ENCODE measurements at regions not wholly inside any gene's neighbourhood (a gene's known extent, or its start where the extent isn't known, plus 50 kb on each side); places are given as distances from the start of the nearest gene placed in this dataset.

GRCh38 chr6:170131351-170131750 lies 159.5 kb downstream of the DLL1 start:
- H3K4me3 Mint-ChIP-seq: no peak overlapping the region
- H3K27me3 Mint-ChIP-seq (ENCODE audit: low read depth): no peaks in the 10 kb centered on the region
- ChIA-PET POLR2A (no interaction called here), CTCF (interaction anchor here (1.0 kb wide), 1 partner anchor 17 kb away, joined by 3 read pairs; no protein-coding TSS in a partner anchor)
- H3K27ac Mint-ChIP-seq: no peak overlapping the region
- peaks cover 3% of the 10 kb centered on the region; the same call in 1 of the 2 replicates for H3K36me3 Mint-ChIP-seq
- peaks cover 7% of the 10 kb centered on the region for H3K9me3 Mint-ChIP-seq
- TF ChIP-seq ELF4 (CRISPR knock-in tag; IDR thresholded peaks at IDR 0.05; ENCODE audit: low read depth): no peak
- TF ChIP-seq GRHL2 (CRISPR knock-in tag; IDR thresholded peaks at IDR 0.05; ENCODE audit: insufficient replicate concordance, severe bottlenecking): no peak
- ATAC-seq (no peak), DNase-seq (ENCODE audit: low spot score) (no peak)
- H3K4me1 Mint-ChIP-seq: no peaks in the 10 kb centered on the region

GRCh38 chr6:170130771-170131241 lies 160.1 kb downstream of the DLL1 start:
- H3K9me3 Mint-ChIP-seq: peaks cover 7% of the 10 kb centered on the region
- ChIA-PET POLR2A (no interaction called here), CTCF (interaction anchor here (1.0 kb wide), 1 partner anchor 18 kb away, joined by 3 read pairs; no protein-coding TSS in a partner anchor)
- ATAC-seq: no peak
- peaks cover 3% of the 10 kb centered on the region; the same call in 1 of the 2 replicates for H3K36me3 Mint-ChIP-seq
- no peak overlapping the region for H3K4me3 Mint-ChIP-seq
- no peaks in the 10 kb centered on the region for H3K27me3 Mint-ChIP-seq (ENCODE audit: low read depth)
- DNase-seq (ENCODE audit: low spot score): no peak
- H3K27ac Mint-ChIP-seq: no peak overlapping the region
- TF ChIP-seq ZNF263 (CRISPR knock-in tag; IDR thresholded peaks at IDR 0.05; ENCODE audit: low read depth): no peak
- no peak for TF ChIP-seq RELA (CRISPR knock-in tag; IDR thresholded peaks at IDR 0.05; ENCODE audit: borderline replicate concordance)
- no peaks in the 10 kb centered on the region for H3K4me1 Mint-ChIP-seq

GRCh38 chr6:170130201-170130621 lies 160.7 kb downstream of the DLL1 start:
- Mint-ChIP-seq H3K4me1 (no peaks in the 10 kb centered on the region), H3K9me3 (peaks cover 5% of the 10 kb centered on the region), H3K27ac (no peak overlapping the region), H3K4me3 (no peak overlapping the region), H3K27me3 (ENCODE audit: low read depth) (no peaks in the 10 kb centered on the region), H3K36me3 (peaks cover under 1% of the 10 kb centered on the region; the same call in 1 of the 2 replicates)
- no peak for ATAC-seq
- TF ChIP-seq GABPB1 (CRISPR knock-in tag; IDR thresholded peaks at IDR 0.05) (no peak), NR3C1 (CRISPR knock-in tag; conservative IDR thresholded peaks at IDR 0.05; ENCODE audit: low read depth) (no peak), SP1 (CRISPR knock-in tag; conservative IDR thresholded peaks at IDR 0.05) (no peak), FOXJ3 (CRISPR knock-in tag; IDR thresholded peaks at IDR 0.05; ENCODE audit: borderline replicate concordance) (no peak), NFE2L1 (CRISPR knock-in tag; IDR thresholded peaks at IDR 0.05) (no peak), ZNF317 (CRISPR knock-in tag; IDR thresholded peaks at IDR 0.05; ENCODE audit: borderline replicate concordance, low read depth) (no peak), IRF1 (CRISPR knock-in tag; IDR thresholded peaks at IDR 0.05) (no peak), ZSCAN18 (CRISPR knock-in tag; IDR thresholded peaks at IDR 0.05) (no peak), PRDM15 (CRISPR knock-in tag; IDR thresholded peaks at IDR 0.05) (no peak), GRHL2 (CRISPR knock-in tag; IDR thresholded peaks at IDR 0.05; ENCODE audit: insufficient replicate concordance, severe bottlenecking) (no peak)
- ChIA-PET POLR2A (no interaction called here), CTCF (no interaction called here)
- DNase-seq (ENCODE audit: low spot score): no peak

- ATAC-seq (no peak), DNase-seq (ENCODE audit: low spot score) (no peak)
- H3K36me3 Mint-ChIP-seq: no peaks in the 10 kb centered on the region
- ChIA-PET CTCF (no interaction called here), POLR2A (no interaction called here)
- H3K27me3 Mint-ChIP-seq (ENCODE audit: low read depth): no peaks in the 10 kb centered on the region
- H3K4me3 Mint-ChIP-seq: no peak overlapping the region
- no peaks in the 10 kb centered on the region for H3K4me1 Mint-ChIP-seq
- TF ChIP-seq SMAD3 (CRISPR knock-in tag; IDR thresholded peaks at IDR 0.05; ENCODE audit: borderline replicate concordance): no peak
- TF ChIP-seq ATF3 (CRISPR knock-in tag; conservative IDR thresholded peaks at IDR 0.05): no peak
- TF ChIP-seq FOXP1 (CRISPR knock-in tag; IDR thresholded peaks at IDR 0.05; ENCODE audit: borderline replicate concordance): no peak
- no peak for TF ChIP-seq EMX1 (CRISPR knock-in tag; IDR thresholded peaks at IDR 0.05)
- H3K27ac Mint-ChIP-seq: no peak overlapping the region
- H3K9me3 Mint-ChIP-seq: peaks cover 3% of the 10 kb centered on the region; the same call in 1 of the 2 replicates
Measured at GRCh38 chr6:170129691-170130171, 161.1 kb downstream of the DLL1 start.

Data from WTC11 (cell line).